ENCODE measurements at regions not wholly inside any gene's neighbourhood (a gene's known extent, or its start where the extent isn't known, plus 50 kb on each side); places are given as distances from the start of the nearest gene placed in this dataset.

DNA sequence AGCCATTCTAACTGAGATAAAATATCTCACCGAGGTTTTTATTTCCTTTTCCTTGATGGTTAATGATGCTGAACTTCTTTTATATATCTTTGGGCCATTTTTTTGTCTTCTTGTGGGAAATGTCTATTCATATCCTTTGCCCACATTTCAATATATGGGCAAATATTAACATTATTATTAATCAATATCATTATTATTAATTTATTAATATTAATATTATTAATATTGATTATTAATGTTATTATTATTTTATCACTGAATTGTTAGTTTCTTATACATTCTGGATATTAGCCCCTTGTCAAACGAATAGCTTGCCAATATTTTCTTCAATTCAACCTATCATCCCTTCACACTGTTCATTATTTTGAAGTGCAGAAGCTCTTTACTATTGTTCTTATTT lies 2203.6 kb downstream of the PCDH9 start:
- DNase-seq (ENCODE audit: low spot score) = no peak
- no peak overlapping the region for H3K27ac ChIP-seq

GRCh38 chr13:65011378-65011777 lies 2218.8 kb downstream of the PCDH9 start:
- H3K4me3 ChIP-seq = no peak overlapping the region
- no peak for DNase-seq (ENCODE audit: low spot score)
- no peaks in the 10 kb centered on the region for H3K27me3 ChIP-seq
- no peaks in the 10 kb centered on the region for H3K4me1 ChIP-seq
- H3K36me3 ChIP-seq = no peaks in the 10 kb centered on the region
- no peak for TF ChIP-seq CTCF (IDR thresholded peaks at IDR 0.05)
- no peaks in the 10 kb centered on the region for H3K9me3 ChIP-seq
- no peak overlapping the region for H3K27ac ChIP-seq

More for the DNA sequence above, 2203.6 kb downstream of the PCDH9 start:
- no peak for TF ChIP-seq CTCF (IDR thresholded peaks at IDR 0.05)
- H3K4me1 ChIP-seq = no peaks in the 10 kb centered on the region
- no peaks in the 10 kb centered on the region for H3K27me3 ChIP-seq
- no peaks in the 10 kb centered on the region for H3K36me3 ChIP-seq
- no peak overlapping the region for H3K4me3 ChIP-seq
- peaks cover 0 to 8% of the 10 kb centered on the region in 2 donors for H3K9me3 ChIP-seq

DNA sequence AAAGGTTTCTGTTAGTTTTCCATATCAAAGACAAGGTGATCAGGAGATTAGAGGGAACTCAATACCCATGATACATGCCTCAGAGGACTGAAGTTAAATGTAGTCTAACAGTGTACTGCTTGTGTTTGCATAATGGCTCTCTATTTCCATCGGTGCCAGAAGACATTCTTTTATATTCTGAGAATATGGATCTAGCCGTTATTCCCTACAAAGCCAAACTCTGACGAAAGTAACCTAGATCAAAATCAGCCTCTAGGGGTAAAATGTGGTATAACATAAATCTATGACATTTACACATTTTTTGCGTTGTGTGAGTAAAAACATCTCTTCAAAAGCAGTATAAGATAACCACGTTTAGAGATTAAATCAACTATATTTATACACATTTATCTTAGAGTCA lies 2232.7 kb downstream of the PCDH9 start:
- Histone ChIP-seq H3K4me3 (no peak overlapping the region), H3K4me1 (no peaks in the 10 kb centered on the region), H3K27ac (no peak overlapping the region), H3K36me3 (no peaks in the 10 kb centered on the region), H3K27me3 (no peaks in the 10 kb centered on the region), H3K9me3 (no peaks in the 10 kb centered on the region)
- TF ChIP-seq CTCF (IDR thresholded peaks at IDR 0.05) = no peak
- no peak for DNase-seq (ENCODE audit: low spot score)

GRCh38 chr13:64993514-64994164 lies 2236.5 kb downstream of the PCDH9 start:
- Histone ChIP-seq H3K4me3 (no peak overlapping the region), H3K4me1 (no peaks in the 10 kb centered on the region), H3K27ac (no peak overlapping the region), H3K27me3 (no peaks in the 10 kb centered on the region), H3K36me3 (no peaks in the 10 kb centered on the region), H3K9me3 (no peaks in the 10 kb centered on the region)
- TF ChIP-seq CTCF (IDR thresholded peaks at IDR 0.05) = no peak
- no peak for DNase-seq (ENCODE audit: low spot score)

GRCh38 chr13:64992314-64992713 lies 2237.8 kb downstream of the PCDH9 start:
- no peaks in the 10 kb centered on the region for H3K36me3 ChIP-seq
- no peaks in the 10 kb centered on the region for H3K9me3 ChIP-seq
- no peaks in the 10 kb centered on the region for H3K4me1 ChIP-seq
- no peaks in the 10 kb centered on the region for H3K27me3 ChIP-seq
- H3K4me3 ChIP-seq = no peak overlapping the region
- TF ChIP-seq CTCF (IDR thresholded peaks at IDR 0.05) = no peak
- no peak for DNase-seq (ENCODE audit: low spot score)
- H3K27ac ChIP-seq = no peak overlapping the region

DNA sequence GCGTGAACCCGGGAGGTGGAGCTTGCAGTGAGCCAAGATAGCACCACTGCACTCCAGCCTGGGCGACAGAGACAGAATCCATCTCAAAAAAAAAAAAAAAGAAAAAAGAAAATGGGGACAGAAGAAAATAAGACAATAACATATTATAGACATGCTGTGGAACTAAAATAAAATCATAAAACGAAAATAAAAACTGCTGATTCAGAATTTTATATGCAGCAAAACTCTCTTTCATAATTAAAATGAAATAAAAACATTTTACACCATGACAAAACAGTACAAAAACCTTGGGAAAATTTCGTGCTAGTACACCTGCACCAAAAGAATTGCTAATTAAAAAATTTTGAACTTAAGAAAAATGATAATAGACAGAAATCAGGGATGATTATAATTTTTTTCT lies 2245.1 kb downstream of the PCDH9 start:
- Histone ChIP-seq H3K4me1 (no peaks in the 10 kb centered on the region), H3K27ac (no peak overlapping the region), H3K9me3 (no peaks in the 10 kb centered on the region), H3K36me3 (no peaks in the 10 kb centered on the region), H3K27me3 (no peaks in the 10 kb centered on the region), H3K4me3 (no peak overlapping the region)
- no peak for DNase-seq (ENCODE audit: low spot score)
- TF ChIP-seq CTCF (IDR thresholded peaks at IDR 0.05) = no peak
